ENCODE measurements at regions not wholly inside any gene's neighbourhood (a gene's known extent, or its start where the extent isn't known, plus 50 kb on each side); places are given as distances from the start of the nearest gene placed in this dataset.
"Not testable (repeated sequence)": the region's sequence is repeated elsewhere in the genome, so short reads cannot be mapped to it uniquely, and the experiment has no call there.

DNA sequence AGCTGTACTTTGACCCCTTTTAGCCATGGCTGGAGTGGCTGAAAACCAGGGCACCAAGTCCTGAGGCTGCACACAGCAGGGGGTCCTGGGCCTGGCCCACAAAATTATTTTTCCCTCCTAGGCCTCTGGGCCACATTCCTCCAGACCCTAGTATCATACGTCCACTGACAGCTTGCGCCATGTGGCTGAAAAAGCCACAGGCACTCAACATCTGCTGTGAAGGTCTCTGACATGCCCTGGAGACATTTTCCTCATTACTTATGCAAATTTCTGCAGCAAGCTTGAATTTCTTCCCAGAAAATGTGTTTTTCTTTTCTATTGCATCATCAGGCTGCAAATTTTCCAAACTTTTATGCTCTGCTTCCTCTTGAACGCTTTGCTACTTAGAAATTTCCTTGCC, 239.0 kb downstream of the SQOR start:
- TF ChIP-seq, protein P1, sequence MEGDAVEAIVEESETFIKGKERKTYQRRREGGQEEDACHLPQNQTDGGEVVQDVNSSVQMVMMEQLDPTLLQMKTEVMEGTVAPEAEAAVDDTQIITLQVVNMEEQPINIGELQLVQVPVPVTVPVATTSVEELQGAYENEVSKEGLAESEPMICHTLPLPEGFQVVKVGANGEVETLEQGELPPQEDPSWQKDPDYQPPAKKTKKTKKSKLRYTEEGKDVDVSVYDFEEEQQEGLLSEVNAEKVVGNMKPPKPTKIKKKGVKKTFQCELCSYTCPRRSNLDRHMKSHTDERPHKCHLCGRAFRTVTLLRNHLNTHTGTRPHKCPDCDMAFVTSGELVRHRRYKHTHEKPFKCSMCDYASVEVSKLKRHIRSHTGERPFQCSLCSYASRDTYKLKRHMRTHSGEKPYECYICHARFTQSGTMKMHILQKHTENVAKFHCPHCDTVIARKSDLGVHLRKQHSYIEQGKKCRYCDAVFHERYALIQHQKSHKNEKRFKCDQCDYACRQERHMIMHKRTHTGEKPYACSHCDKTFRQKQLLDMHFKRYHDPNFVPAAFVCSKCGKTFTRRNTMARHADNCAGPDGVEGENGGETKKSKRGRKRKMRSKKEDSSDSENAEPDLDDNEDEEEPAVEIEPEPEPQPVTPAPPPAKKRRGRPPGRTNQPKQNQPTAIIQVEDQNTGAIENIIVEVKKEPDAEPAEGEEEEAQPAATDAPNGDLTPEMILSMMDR (conservative IDR thresholded peaks at IDR 0.05; ENCODE audit: low read length): no peak
- H3K4me3 ChIP-seq (ENCODE audit: low read length): no peak overlapping the region
- peak; percentile 81 for DNase-seq (ENCODE audit: low read depth)

DNA sequence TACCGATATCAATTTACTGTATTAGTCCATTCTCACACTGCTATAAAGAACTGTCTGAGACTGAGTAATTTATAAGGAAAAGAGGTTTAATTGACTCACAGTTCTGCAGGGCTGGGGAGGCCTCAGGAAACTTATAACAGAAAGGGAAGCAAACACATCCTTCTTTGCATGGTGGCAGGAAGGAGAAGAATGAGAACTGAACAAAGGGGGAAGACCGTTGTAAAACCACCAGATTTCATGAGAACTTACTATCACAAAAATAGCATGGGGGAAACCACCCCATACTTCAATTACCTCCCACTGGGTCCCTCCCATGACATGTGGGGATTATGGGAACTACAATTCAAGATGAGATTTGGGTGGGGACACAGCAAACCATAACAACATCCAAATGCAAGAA, 239.7 kb downstream of the SQOR start:
- DNase-seq (ENCODE audit: low read depth); H3K4me3 ChIP-seq (ENCODE audit: low read length): not testable (repeated sequence)

DNA sequence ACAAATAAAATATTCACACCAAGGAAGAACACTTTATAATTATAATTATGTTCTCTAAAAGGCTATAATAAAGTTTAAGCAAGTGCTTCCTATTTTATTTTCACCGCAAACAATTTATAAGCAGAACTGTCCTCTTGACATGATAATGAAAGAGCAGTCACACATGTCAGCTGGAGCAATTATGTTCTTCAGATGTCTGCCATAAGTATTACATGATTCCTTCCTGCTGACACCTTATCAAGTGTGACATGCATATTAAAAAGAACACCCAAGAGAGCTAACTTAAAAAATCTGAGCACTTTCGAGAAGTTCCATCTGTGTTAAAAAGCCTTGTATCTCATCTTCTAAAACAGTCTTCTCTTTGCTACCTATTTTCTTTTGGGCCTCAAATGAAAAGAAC, 249.5 kb downstream of the SQOR start:
- TF ChIP-seq, protein P1 (conservative IDR thresholded peaks at IDR 0.05; ENCODE audit: low read length): no peak
- DNase-seq (ENCODE audit: low read depth): no peak
- H3K4me3 ChIP-seq (ENCODE audit: low read length): no peak overlapping the region

DNA sequence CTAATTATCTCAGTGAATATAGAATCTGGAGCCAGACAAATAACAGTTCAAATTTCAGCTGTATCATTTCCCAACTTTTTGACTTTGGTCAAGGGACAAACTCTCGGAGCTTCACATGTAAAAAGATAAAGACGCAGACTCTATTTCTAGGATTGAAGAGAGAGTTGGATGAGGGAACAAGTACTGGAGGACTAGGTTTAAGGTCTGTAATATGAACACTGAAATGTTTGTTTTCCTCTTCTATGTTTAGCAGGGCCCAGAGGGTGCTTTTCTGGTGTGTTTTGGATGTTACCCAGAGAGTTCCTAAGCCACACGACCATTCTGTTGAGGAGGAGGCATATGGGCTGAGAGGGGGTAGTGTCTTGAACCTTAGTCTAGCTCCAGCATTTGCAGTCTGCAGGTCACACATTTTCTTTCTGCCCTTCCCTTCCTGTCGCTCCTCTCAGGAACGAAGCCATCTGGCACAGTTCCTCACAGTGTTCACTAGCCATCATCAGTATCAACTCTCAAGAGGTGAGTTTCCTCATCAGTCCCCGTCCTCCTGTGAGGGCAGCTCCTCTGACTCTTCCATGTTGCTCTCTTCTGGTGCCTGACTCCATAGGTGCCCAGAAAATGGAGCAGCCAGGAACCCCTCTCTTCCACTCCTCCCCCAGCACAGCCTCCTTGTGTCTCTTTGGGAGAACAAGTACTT, 250.1 kb downstream of the SQOR start:
- TF ChIP-seq, protein P1 (conservative IDR thresholded peaks at IDR 0.05; ENCODE audit: low read length): no peak
- no peak for DNase-seq (ENCODE audit: low read depth)
- H3K4me3 ChIP-seq (ENCODE audit: low read length): no peak overlapping the region

DNA sequence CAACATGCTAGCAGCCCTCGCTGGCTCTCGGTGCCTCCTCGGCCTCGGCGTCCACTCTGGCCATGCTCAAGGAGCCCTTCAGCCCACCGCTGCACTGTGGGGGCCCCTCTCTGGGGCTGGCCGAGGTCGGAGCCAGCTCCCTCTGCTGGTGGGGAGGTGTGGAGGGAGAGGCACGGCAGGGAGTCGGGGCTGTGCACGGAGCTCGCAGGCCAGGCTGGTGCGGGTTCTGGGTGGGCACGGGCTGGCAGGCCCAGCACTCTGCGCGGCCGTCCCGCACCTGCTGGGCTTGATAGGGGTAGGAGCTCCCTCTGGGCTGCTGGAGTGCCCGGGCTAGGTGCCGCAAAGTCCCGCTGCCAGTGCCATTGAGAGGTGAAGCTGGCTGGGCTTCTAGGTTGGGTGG, 251.0 kb downstream of the SQOR start:
- no peak overlapping the region for H3K4me3 ChIP-seq (ENCODE audit: low read length)
- TF ChIP-seq, protein P1 (conservative IDR thresholded peaks at IDR 0.05; ENCODE audit: low read length): no peak
- DNase-seq (ENCODE audit: low read depth): no peak

DNA sequence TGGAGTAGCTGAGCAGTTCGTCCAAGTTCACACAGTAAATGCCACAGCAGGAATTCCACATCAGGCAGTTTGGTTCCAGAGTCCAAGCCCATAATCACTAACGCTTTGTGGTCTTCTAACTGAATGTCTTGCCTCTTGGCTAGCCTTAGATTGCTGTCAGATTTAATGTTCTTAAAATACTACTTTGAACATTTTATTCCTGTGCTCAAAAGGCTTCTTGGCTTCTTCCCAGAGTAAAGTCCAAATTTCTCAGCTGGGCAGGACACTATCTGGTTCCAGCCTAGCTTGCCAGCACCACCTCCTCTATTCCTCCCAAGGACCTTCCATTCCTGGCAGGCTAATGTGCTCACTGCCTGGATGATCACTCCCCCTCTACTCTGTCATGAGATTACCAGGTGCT, 256.9 kb downstream of the SQOR start:
- no peak overlapping the region for H3K4me3 ChIP-seq (ENCODE audit: low read length)
- TF ChIP-seq, protein P1 (conservative IDR thresholded peaks at IDR 0.05; ENCODE audit: low read length): no peak
- peak; percentile 69 for DNase-seq (ENCODE audit: low read depth)

DNA sequence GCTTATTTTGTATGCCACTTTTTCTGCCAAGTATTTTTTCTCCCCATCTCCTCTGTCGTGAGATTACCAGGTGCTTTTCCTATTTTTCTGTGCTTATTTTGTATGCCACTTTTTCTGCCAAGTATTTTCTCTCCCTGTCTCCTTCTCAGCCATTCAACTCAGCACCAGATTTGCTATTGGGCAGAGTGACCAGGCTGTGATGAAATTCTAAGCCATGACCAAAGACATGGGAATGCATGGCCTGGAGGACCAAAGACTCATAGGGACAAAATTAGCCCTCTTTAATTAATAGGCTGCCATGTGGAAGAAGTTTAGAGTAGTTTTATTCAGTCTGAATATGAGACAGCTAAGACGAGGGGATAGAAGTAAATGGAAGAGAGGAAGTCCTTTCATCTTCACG, 257.4 kb downstream of the SQOR start:
- H3K4me3 ChIP-seq (ENCODE audit: low read length): no peak overlapping the region
- TF ChIP-seq, protein P1 (conservative IDR thresholded peaks at IDR 0.05; ENCODE audit: low read length): no peak
- peak; percentile 74 for DNase-seq (ENCODE audit: low read depth)
